Fibroblast of lung (primary cell): ENCODE measurements at regions not wholly inside any gene's neighbourhood (a gene's known extent, or its start where the extent isn't known, plus 50 kb on each side); places are given as distances from the start of the nearest gene placed in this dataset.

Experiments
- EZH2 ChIP-seq: IDR thresholded peaks from 2 replicates; pipeline ENCODE4 v1.5.1; 2012; ENCODE audit warnings: low read length, control low read depth, mild to moderate bottlenecking; ENCODE audit errors: missing control alignments
- TF ChIP-seq, protein P1 (sequence below), 2 donors: IDR thresholded peaks in 1 of 2; conservative IDR thresholded peaks in 1 of 2; 1 replicate in 1 of 2; 2 replicates in 1 of 2; pipeline ENCODE4 v1.5.1; 2011 to 2012; ENCODE audit warnings: low read length in 2 of 2, control low read depth in 1 of 2, inconsistent platforms in 1 of 2, low read depth in 1 of 2, mild to moderate bottlenecking in 1 of 2

DNA sequence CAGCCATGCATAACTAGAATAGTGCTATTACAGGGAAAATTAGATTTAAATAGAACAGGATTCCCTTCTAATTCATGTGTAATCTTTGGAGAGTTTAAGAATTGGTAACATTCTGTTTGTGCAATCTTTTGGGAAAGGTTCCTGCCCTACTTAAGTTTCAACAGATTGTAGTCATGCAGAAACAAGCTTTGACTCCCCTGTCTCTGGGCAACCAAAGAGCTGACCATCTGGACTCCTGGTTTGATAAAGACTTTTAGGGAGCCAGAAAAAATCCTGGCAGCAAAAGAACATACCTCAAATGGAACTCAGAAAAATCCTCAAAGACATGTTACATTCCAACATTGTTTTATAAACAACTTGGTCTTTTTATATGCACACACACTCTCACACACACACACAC, 191.1 kb upstream of the NEIL3 start:
- TF ChIP-seq, protein P1, sequence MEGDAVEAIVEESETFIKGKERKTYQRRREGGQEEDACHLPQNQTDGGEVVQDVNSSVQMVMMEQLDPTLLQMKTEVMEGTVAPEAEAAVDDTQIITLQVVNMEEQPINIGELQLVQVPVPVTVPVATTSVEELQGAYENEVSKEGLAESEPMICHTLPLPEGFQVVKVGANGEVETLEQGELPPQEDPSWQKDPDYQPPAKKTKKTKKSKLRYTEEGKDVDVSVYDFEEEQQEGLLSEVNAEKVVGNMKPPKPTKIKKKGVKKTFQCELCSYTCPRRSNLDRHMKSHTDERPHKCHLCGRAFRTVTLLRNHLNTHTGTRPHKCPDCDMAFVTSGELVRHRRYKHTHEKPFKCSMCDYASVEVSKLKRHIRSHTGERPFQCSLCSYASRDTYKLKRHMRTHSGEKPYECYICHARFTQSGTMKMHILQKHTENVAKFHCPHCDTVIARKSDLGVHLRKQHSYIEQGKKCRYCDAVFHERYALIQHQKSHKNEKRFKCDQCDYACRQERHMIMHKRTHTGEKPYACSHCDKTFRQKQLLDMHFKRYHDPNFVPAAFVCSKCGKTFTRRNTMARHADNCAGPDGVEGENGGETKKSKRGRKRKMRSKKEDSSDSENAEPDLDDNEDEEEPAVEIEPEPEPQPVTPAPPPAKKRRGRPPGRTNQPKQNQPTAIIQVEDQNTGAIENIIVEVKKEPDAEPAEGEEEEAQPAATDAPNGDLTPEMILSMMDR (conservative IDR thresholded peaks at IDR 0.05 in 1 of 2, IDR thresholded peaks at IDR 0.05 in 1 of 2; ENCODE audit: low read depth in 1 of 2, low read length in 2 of 2) = no peak
- no peak for TF ChIP-seq EZH2
